Psoas muscle (tissue), 7 donors: ENCODE measurements at regions not wholly inside any gene's neighbourhood (a gene's known extent, or its start where the extent isn't known, plus 50 kb on each side); places are given as distances from the start of the nearest gene placed in this dataset.

Experiments
- ATAC-seq, 4 donors: fragments of 200-7000 bp; cut with Tn5 transposase; one replicate each; pipeline ENCODE4 v1.9.1; 2020; ENCODE audit warnings: moderate library complexity in 3 of 4, mild to moderate bottlenecking in 2 of 4
- DNase-seq, 2 donors: peaks; one replicate each; pipeline ENCODE4 v3.0.0-alpha.2; 2020
- H3K27ac ChIP-seq: fragments of 200-600 bp; one replicate; pipeline ENCODE4 v1.8.0; 2022
- H3K27me3 ChIP-seq, 3 donors: fragments of 200-600 bp in 1 of 3; one replicate each; pipeline versions ENCODE4 v1.6.1 to v1.8.0; 2013 to 2022; ENCODE audit warnings: low read length in 2 of 3, mild to moderate bottlenecking in 2 of 3, moderate library complexity in 1 of 3; ENCODE audit not compliant: insufficient read depth in 3 of 3
- H3K36me3 ChIP-seq, 2 donors: fragments of 200-600 bp in 1 of 2; one replicate each; pipeline versions ENCODE4 v1.6.1 to v1.8.0; 2013 to 2022; ENCODE audit warnings: low read depth in 1 of 2, mild to moderate bottlenecking in 1 of 2, moderate library complexity in 1 of 2; ENCODE audit not compliant: insufficient read depth in 1 of 2
- H3K4me1 ChIP-seq: fragments of 200-600 bp; one replicate; pipeline ENCODE4 v1.8.0; 2022
- H3K4me3 ChIP-seq: fragments of 200-600 bp; one replicate; pipeline ENCODE4 v1.8.0; 2022; ENCODE audit warnings: mild to moderate bottlenecking
- H3K9me3 ChIP-seq: fragments of 200-600 bp; one replicate; pipeline ENCODE4 v1.8.0; 2022
- CTCF ChIP-seq: fragments of 200-600 bp; IDR thresholded peaks from one replicate; pipeline ENCODE4 v1.8.0; 2022; ENCODE audit warnings: antibody characterized with exemption
- WGBS, 3 donors: extraction: QIAGEN DNeasy Blood & Tissue Kit; methylation state at CpG; one replicate each; pipeline versions ENCODE4 v1.1.6 to v1.1.7; 2013; 5-methylcytosine and 5-hydroxymethylcytosine counted together
- intact Hi-C, 2 donors: fragments of 100-400 bp; cut with DNase I; formaldehyde crosslinking; loops; one replicate each; pipeline versions ENCODE4 v1.11.0 to v1.14.2; 2022
- donor health status: healthy with polysubstance abuse.
- donor health status: DM: no; HTN: no; CAD: no; lungs with moderate emphysema.
- donor health status: Bipolar disorder and iron deficiency.
- donor health status: healthy.
- donor health status: DM: yes; HTN: yes; CAD: no.
- donor health status: DM: no; HTN: no; CAD: no.
- donor health status: DM: yes; HTN: yes; CAD: no.

- intact Hi-C loops, result no loop called here
- no peak for DNase-seq
- no peak overlapping the region for H3K27ac ChIP-seq
- H3K36me3 ChIP-seq, result no peaks in the 10 kb centered on the region
- WGBS, 3 donors, result 58 to 72% (median 65%) methylated on average over 1 of the region's 1 CpG
- H3K27me3 ChIP-seq, result no peaks in the 10 kb centered on the region
- ATAC-seq, result no peak
- no peaks in the 10 kb centered on the region for H3K4me1 ChIP-seq
- no peak for TF ChIP-seq CTCF
- H3K4me3 ChIP-seq, result no peak overlapping the region
- no peaks in the 10 kb centered on the region for H3K9me3 ChIP-seq
These were observed 835.5 kb downstream of the PDHA2 start for GRCh38 chr4:96675416-96675815.

- no peak overlapping the region for H3K27ac ChIP-seq
- intact Hi-C loops, result no loop called here
- no peaks in the 10 kb centered on the region for H3K9me3 ChIP-seq
- ATAC-seq (no peak), DNase-seq (no peak)
- no peaks in the 10 kb centered on the region for H3K4me1 ChIP-seq
- TF ChIP-seq CTCF, result no peak
- no peaks in the 10 kb centered on the region for H3K36me3 ChIP-seq
- no peak overlapping the region for H3K4me3 ChIP-seq
- WGBS, 3 donors, result 74 to 87% (median 85%) methylated on average over 1 of the region's 1 CpG
- no peaks in the 10 kb centered on the region for H3K27me3 ChIP-seq
These were observed 836.0 kb downstream of the PDHA2 start for GRCh38 chr4:96675896-96676295.

- intact Hi-C loops, result no loop called here
- WGBS, 3 donors, result 80 to 91% (median 83%) methylated on average over 3 of the region's 3 CpGs
- DNase-seq (no peak), ATAC-seq (no peak)
- no peaks in the 10 kb centered on the region for H3K27me3 ChIP-seq
- no peaks in the 10 kb centered on the region for H3K4me1 ChIP-seq
- no peaks in the 10 kb centered on the region for H3K9me3 ChIP-seq
- TF ChIP-seq CTCF, result no peak
- no peak overlapping the region for H3K4me3 ChIP-seq
- H3K36me3 ChIP-seq, result no peaks in the 10 kb centered on the region
- no peak overlapping the region for H3K27ac ChIP-seq
These were observed 837.0 kb downstream of the PDHA2 start for GRCh38 chr4:96676754-96677435.

- no peaks in the 10 kb centered on the region for H3K36me3 ChIP-seq
- intact Hi-C loops, result no loop called here
These were observed 837.6 kb downstream of the PDHA2 start for GRCh38 chr4:96677499-96677898.

More at GRCh38 chr4:96677499-96677898, 837.6 kb downstream of the PDHA2 start:
- Histone ChIP-seq H3K27ac (no peak overlapping the region), H3K4me3 (no peak overlapping the region), H3K27me3 (no peaks in the 10 kb centered on the region), H3K4me1 (no peaks in the 10 kb centered on the region), H3K9me3 (no peaks in the 10 kb centered on the region)
- no peak for ATAC-seq
- WGBS, 3 donors, result 29 to 37% (median 36%) methylated on average over 1 of the region's 1 CpG
- TF ChIP-seq CTCF, result no peak
- DNase-seq, result no peak
